ENCODE measurements at regions not wholly inside any gene's neighbourhood (a gene's known extent, or its start where the extent isn't known, plus 50 kb on each side); places are given as distances from the start of the nearest gene placed in this dataset.
"Not testable (repeated sequence)": the region's sequence is repeated elsewhere in the genome, so short reads cannot be mapped to it uniquely, and the experiment has no call there.

- H3K9ac ChIP-seq, result no peak overlapping the region
- no peak for TF ChIP-seq EZH2phosphoT487 (IDR thresholded peaks at IDR 0.05)
- TF ChIP-seq, protein P1, sequence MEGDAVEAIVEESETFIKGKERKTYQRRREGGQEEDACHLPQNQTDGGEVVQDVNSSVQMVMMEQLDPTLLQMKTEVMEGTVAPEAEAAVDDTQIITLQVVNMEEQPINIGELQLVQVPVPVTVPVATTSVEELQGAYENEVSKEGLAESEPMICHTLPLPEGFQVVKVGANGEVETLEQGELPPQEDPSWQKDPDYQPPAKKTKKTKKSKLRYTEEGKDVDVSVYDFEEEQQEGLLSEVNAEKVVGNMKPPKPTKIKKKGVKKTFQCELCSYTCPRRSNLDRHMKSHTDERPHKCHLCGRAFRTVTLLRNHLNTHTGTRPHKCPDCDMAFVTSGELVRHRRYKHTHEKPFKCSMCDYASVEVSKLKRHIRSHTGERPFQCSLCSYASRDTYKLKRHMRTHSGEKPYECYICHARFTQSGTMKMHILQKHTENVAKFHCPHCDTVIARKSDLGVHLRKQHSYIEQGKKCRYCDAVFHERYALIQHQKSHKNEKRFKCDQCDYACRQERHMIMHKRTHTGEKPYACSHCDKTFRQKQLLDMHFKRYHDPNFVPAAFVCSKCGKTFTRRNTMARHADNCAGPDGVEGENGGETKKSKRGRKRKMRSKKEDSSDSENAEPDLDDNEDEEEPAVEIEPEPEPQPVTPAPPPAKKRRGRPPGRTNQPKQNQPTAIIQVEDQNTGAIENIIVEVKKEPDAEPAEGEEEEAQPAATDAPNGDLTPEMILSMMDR (IDR thresholded peaks at IDR 0.05), result no peak
- TF ChIP-seq EZH2 (IDR thresholded peaks at IDR 0.05), result no peak
- no peaks in the 10 kb centered on the region for H3F3A ChIP-seq (ENCODE audit: low read depth)
- H3K27ac ChIP-seq, result no peak overlapping the region
- H2AFZ ChIP-seq (replicated peaks), result no peak overlapping the region
- Mint-ChIP-seq H3K4me1 (no peaks in the 10 kb centered on the region), H3K27ac (no peak overlapping the region), H3K36me3 (no peaks in the 10 kb centered on the region), H3K27me3 (ENCODE audit: insufficient read depth, low read depth) (no peaks in the 10 kb centered on the region), H3K9me3 (no peaks in the 10 kb centered on the region), H3K4me3 (no peak overlapping the region)
- no peaks in the 10 kb centered on the region for H3K79me2 ChIP-seq (ENCODE audit: low read depth)
- no peaks in the 10 kb centered on the region for H3K9me3 ChIP-seq (ENCODE audit: low read depth)
- no peak overlapping the region for H3K4me3 ChIP-seq
- H3K36me3 ChIP-seq, result no peaks in the 10 kb centered on the region
- H3K27me3 ChIP-seq, result no peaks in the 10 kb centered on the region
- no peak overlapping the region for H3K4me2 ChIP-seq
- no peak for DNase-seq (ENCODE audit: low spot score)
- no peaks in the 10 kb centered on the region for H4K20me1 ChIP-seq (ENCODE audit: low read depth)
- H3K4me1 ChIP-seq, result no peaks in the 10 kb centered on the region
Measured at GRCh38 chr11:22522225-22522624, 103.4 kb downstream of the FANCF start.

DNA sequence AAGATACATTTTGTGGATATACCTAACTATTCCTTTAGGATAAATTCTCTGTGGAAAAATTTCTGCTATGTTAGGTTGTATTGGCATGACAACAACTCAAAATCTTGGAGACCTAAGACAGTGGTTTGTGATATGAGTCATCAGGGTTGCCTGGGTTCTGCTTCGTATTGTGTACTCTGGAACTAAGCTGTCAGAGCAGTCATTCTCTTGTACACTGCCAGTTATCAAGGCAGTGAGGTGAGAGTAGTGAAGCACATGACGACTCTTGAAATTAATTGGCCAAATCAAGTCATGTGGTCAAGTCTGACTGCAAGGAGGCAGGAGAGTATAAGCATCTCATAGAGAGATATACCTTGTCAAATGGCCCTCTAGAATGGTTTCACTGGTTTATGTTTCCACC, 104.4 kb downstream of the FANCF start:
- TF ChIP-seq EZH2 (IDR thresholded peaks at IDR 0.05), result no peak
- TF ChIP-seq, protein P1 (IDR thresholded peaks at IDR 0.05), result no peak
- TF ChIP-seq EZH2phosphoT487 (IDR thresholded peaks at IDR 0.05), result no peak

GRCh38 chr11:22520521-22520920, 105.1 kb downstream of the FANCF start:
- H3K27ac ChIP-seq, result no peak overlapping the region
- H3K79me2 ChIP-seq (ENCODE audit: low read depth), result no peaks in the 10 kb centered on the region
- no peak for DNase-seq (ENCODE audit: low spot score)
- H3K36me3 ChIP-seq, result no peaks in the 10 kb centered on the region
- no peaks in the 10 kb centered on the region for H3F3A ChIP-seq (ENCODE audit: low read depth)
- no peaks in the 10 kb centered on the region for H4K20me1 ChIP-seq (ENCODE audit: low read depth)
- H3K9me3 ChIP-seq (ENCODE audit: low read depth), result no peaks in the 10 kb centered on the region
- Mint-ChIP-seq H3K4me1 (peaks cover 8% of the 10 kb centered on the region), H3K27me3 (ENCODE audit: insufficient read depth, low read depth) (no peaks in the 10 kb centered on the region), H3K9me3 (no peaks in the 10 kb centered on the region), H3K27ac (no peak overlapping the region), H3K4me3 (no peak overlapping the region), H3K36me3 (no peaks in the 10 kb centered on the region)
- H3K27me3 ChIP-seq, result no peaks in the 10 kb centered on the region
- H3K4me1 ChIP-seq, result no peaks in the 10 kb centered on the region
- no peak overlapping the region for H3K4me2 ChIP-seq
- H2AFZ ChIP-seq (replicated peaks), result no peak overlapping the region
- no peak for TF ChIP-seq EZH2phosphoT487 (IDR thresholded peaks at IDR 0.05)
- TF ChIP-seq, protein P1 (IDR thresholded peaks at IDR 0.05), result no peak
- no peak overlapping the region for H3K9ac ChIP-seq
- H3K4me3 ChIP-seq, result no peak overlapping the region

More for the DNA sequence above, 104.4 kb downstream of the FANCF start:
- H2AFZ ChIP-seq (replicated peaks), result no peak overlapping the region
- no peaks in the 10 kb centered on the region for H3K79me2 ChIP-seq (ENCODE audit: low read depth)
- Mint-ChIP-seq H3K4me3 (no peak overlapping the region), H3K27ac (no peak overlapping the region), H3K36me3 (no peaks in the 10 kb centered on the region), H3K9me3 (no peaks in the 10 kb centered on the region), H3K4me1 (peaks cover under 1% of the 10 kb centered on the region), H3K27me3 (ENCODE audit: insufficient read depth, low read depth) (no peaks in the 10 kb centered on the region)
- no peak overlapping the region for H3K4me2 ChIP-seq
- H3K36me3 ChIP-seq, result no peaks in the 10 kb centered on the region
- no peaks in the 10 kb centered on the region for H3F3A ChIP-seq (ENCODE audit: low read depth)
- no peak overlapping the region for H3K27ac ChIP-seq
- no peak overlapping the region for H3K4me3 ChIP-seq
- DNase-seq (ENCODE audit: low spot score), result no peak
- no peaks in the 10 kb centered on the region for H3K4me1 ChIP-seq
- H3K9me3 ChIP-seq (ENCODE audit: low read depth), result no peaks in the 10 kb centered on the region
- no peak overlapping the region for H3K9ac ChIP-seq
- no peaks in the 10 kb centered on the region for H4K20me1 ChIP-seq (ENCODE audit: low read depth)
- no peaks in the 10 kb centered on the region for H3K27me3 ChIP-seq

DNA sequence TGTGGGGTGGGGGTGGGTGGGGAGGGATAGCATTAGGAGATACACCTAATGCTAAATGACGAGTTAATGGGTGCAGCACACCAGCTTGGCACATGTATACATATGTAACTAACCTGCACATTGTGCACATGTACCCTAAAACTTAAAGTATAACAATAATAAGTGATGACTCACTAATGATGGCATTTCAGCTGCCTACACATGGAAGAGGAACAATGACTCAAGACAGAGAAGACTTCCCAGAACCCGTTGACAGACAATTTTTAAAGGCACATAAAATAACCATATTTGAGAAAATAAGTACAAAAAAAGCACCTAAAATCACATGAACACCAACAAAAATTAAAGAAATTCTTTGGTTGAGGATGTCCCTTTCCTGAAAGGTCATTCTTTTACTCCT, 107.3 kb downstream of the FANCF start:
- not testable (repeated sequence) for H3K36me3 Mint-ChIP-seq, H3K4me3 Mint-ChIP-seq

More for the DNA sequence above, 107.3 kb downstream of the FANCF start:
- not testable (repeated sequence) for H3K27me3 ChIP-seq; H3K4me1 ChIP-seq; H3K4me2 ChIP-seq; H3K9ac ChIP-seq; H3K9me3 Mint-ChIP-seq; H3K27ac ChIP-seq; H3K79me2 ChIP-seq (ENCODE audit: low read depth); H3K27ac Mint-ChIP-seq; H3K4me1 Mint-ChIP-seq; H3F3A ChIP-seq (ENCODE audit: low read depth); H3K27me3 Mint-ChIP-seq (ENCODE audit: insufficient read depth, low read depth); H4K20me1 ChIP-seq (ENCODE audit: low read depth); DNase-seq (ENCODE audit: low spot score); H3K9me3 ChIP-seq (ENCODE audit: low read depth); H3K36me3 ChIP-seq; H2AFZ ChIP-seq (replicated peaks); H3K4me3 ChIP-seq

All from neural progenitor cell (in vitro differentiated cells).